Neuronal stem cell (in vitro differentiated cells): ENCODE measurements at regions not wholly inside any gene's neighbourhood (a gene's known extent, or its start where the extent isn't known, plus 50 kb on each side); places are given as distances from the start of the nearest gene placed in this dataset.
A peak's percentile ranks its signal among the peaks of the same experiment; 100 is the strongest.

ENCODE experiments used
- DNase-seq: peaks from one replicate; pipeline ENCODE4 v3.0.0-alpha.2; 2013; ENCODE audit warnings: low spot score
- H2AFZ ChIP-seq: one replicate; pipeline ENCODE4 v1.6.1; 2013; ENCODE audit warnings: mild to moderate bottlenecking, low read length, inconsistent platforms
- H2AK5ac ChIP-seq: 2 replicates; pipeline ENCODE4 v1.6.1; 2013; ENCODE audit warnings: low read depth, mild to moderate bottlenecking, inconsistent platforms, low read length, moderate library complexity, mixed read lengths
- H2BK120ac ChIP-seq: 2 replicates; pipeline ENCODE4 v1.6.1; 2013; ENCODE audit warnings: low read depth, mild to moderate bottlenecking, inconsistent platforms, low read length, moderate library complexity, mixed read lengths
- H2BK12ac ChIP-seq: one replicate; pipeline ENCODE4 v1.6.1; 2013; ENCODE audit warnings: low read length, inconsistent platforms
- H2BK15ac ChIP-seq: 2 replicates; pipeline ENCODE4 v1.6.1; 2013; ENCODE audit warnings: mild to moderate bottlenecking, low read length, inconsistent platforms, mixed read lengths
- H2BK5ac ChIP-seq: one replicate; pipeline ENCODE4 v1.6.1; 2013; ENCODE audit warnings: inconsistent platforms, mild to moderate bottlenecking, low read length, moderate library complexity
- H3K14ac ChIP-seq: one replicate; pipeline ENCODE4 v1.6.1; 2013; ENCODE audit warnings: low read length, inconsistent platforms
- H3K18ac ChIP-seq: 2 replicates; pipeline ENCODE4 v1.6.1; 2013; ENCODE audit warnings: low read length, inconsistent platforms
- H3K23ac ChIP-seq: 2 replicates; pipeline ENCODE4 v1.6.1; 2013; ENCODE audit warnings: low read depth, mild to moderate bottlenecking, mixed read lengths, low read length, inconsistent platforms; ENCODE audit not compliant: poor library complexity
- H3K27ac ChIP-seq: replicated peaks from 3 replicates; pipeline ENCODE4 v1.5.1; 2013; ENCODE audit warnings: low read length, inconsistent platforms
- H3K27me3 ChIP-seq, 3 experiments: 2 replicates each; pipeline ENCODE4 v1.6.1; 2013; ENCODE audit warnings: low read length in 3 of 3, mild to moderate bottlenecking in 2 of 3, inconsistent platforms in 1 of 3, low read depth in 1 of 3, mixed read lengths in 1 of 3, moderate library complexity in 1 of 3; ENCODE audit not compliant: control insufficient read depth in 3 of 3, insufficient read depth in 3 of 3
- H3K36me3 ChIP-seq, 2 donors: replicated peaks in 1 of 2; 2 replicates each; pipeline ENCODE4 v1.6.1; 2013; ENCODE audit warnings: low read length in 2 of 2; ENCODE audit not compliant: control insufficient read depth in 2 of 2, insufficient read depth in 2 of 2
- H3K4ac ChIP-seq: 2 replicates; pipeline ENCODE4 v1.6.1; 2013; ENCODE audit warnings: inconsistent platforms, mild to moderate bottlenecking, low read length, moderate library complexity
- H3K4me1 ChIP-seq, 2 donors: 1 replicate in 1 of 2; 2 replicates in 1 of 2; pipeline ENCODE4 v1.6.1; 2013; ENCODE audit warnings: low read length in 2 of 2, low read depth in 1 of 2; ENCODE audit not compliant: control insufficient read depth in 2 of 2, insufficient read depth in 1 of 2
- H3K4me2 ChIP-seq: one replicate; pipeline ENCODE4 v1.6.1; 2013; ENCODE audit warnings: mild to moderate bottlenecking, low read length, inconsistent platforms; ENCODE audit not compliant: insufficient read depth, poor library complexity, severe bottlenecking
- H3K4me3 ChIP-seq, 2 donors: 2 replicates each; pipeline ENCODE4 v1.5.1; 2013; ENCODE audit warnings: low read length in 2 of 2, mild to moderate bottlenecking in 2 of 2, inconsistent platforms in 1 of 2, moderate library complexity in 1 of 2
- H3K79me1 ChIP-seq: one replicate; pipeline ENCODE4 v1.6.1; 2013; ENCODE audit warnings: low read depth, mild to moderate bottlenecking, inconsistent platforms, low read length, moderate library complexity
- H3K9ac ChIP-seq: one replicate; pipeline ENCODE4 v1.6.1; 2013; ENCODE audit warnings: mild to moderate bottlenecking, low read depth, low read length, inconsistent platforms; ENCODE audit not compliant: poor library complexity
- H3K9me3 ChIP-seq, 2 donors: replicated peaks in 1 of 2; 2 replicates each; pipeline versions ENCODE3 to v1.6.1; 2013; ENCODE audit warnings: low read length in 2 of 2, mild to moderate bottlenecking in 2 of 2, inconsistent platforms in 1 of 2, low read depth in 1 of 2, mixed read lengths in 1 of 2, moderate library complexity in 1 of 2; ENCODE audit not compliant: control insufficient read depth in 2 of 2, insufficient read depth in 1 of 2
- H4K8ac ChIP-seq: one replicate; pipeline ENCODE4 v1.6.1; 2013; ENCODE audit warnings: low read depth, mild to moderate bottlenecking, inconsistent platforms, low read length, moderate library complexity
- H4K91ac ChIP-seq: one replicate; pipeline ENCODE4 v1.6.1; 2013; ENCODE audit warnings: low read length, low read depth, mild to moderate bottlenecking, inconsistent platforms; ENCODE audit not compliant: poor library complexity
- WGBS, 2 donors: extraction: QIAGEN DNeasy Blood & Tissue Kit; methylation state at CpG; one replicate each; pipeline ENCODE4 v1.1.7; 2013; ENCODE audit warnings: missing lambda C conversion rate in 2 of 2, mixed read lengths in 1 of 2; ENCODE audit not compliant: insufficient read length in 2 of 2, insufficient replicate concordance in 1 of 2; ENCODE audit errors: extremely low coverage in 2 of 2; 5-methylcytosine and 5-hydroxymethylcytosine counted together

DNA sequence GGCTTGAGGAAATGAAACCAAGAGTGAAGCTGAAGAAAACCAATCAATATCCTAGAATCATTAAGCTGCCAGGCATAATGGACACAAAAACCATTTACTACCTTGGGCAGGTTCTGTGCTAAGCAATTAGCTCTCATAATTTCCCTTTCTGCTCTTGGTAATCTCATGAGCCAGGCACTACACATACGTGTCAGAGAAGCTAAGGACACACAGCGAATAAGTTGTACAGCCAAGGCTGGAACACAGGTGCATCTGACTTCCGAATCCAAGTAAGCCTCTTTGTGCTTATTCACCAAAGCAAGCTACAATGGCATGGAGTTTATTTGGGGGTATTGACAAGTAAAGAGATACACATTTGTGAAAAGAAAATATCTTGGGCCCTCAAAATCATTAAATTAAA lies 1343.9 kb upstream of the MIR17HG start:
- WGBS, 2 donors, result no CpG with 5 or more reads among the region's 3 CpGs
- DNase-seq, result no peak
- H4K91ac ChIP-seq, result no peak overlapping the region
- H3K14ac ChIP-seq, result no peak overlapping the region
- no peaks in the 10 kb centered on the region for H3K27me3 ChIP-seq
- no peak overlapping the region for H2AFZ ChIP-seq
- H2BK15ac ChIP-seq, result no peak overlapping the region
- no peaks in the 10 kb centered on the region for H3K36me3 ChIP-seq
- no peak overlapping the region for H3K27ac ChIP-seq
- no peak overlapping the region for H3K4me3 ChIP-seq
- no peak overlapping the region for H3K23ac ChIP-seq
- no peak overlapping the region for H3K4me2 ChIP-seq
- H3K18ac ChIP-seq, result no peak overlapping the region
- H3K9ac ChIP-seq, result no peak overlapping the region
- H2BK12ac ChIP-seq, result no peak overlapping the region
- H3K9me3 ChIP-seq, result peaks cover 0 to 7% of the 10 kb centered on the region in 2 donors
- H3K4ac ChIP-seq, result no peak overlapping the region
- no peaks in the 10 kb centered on the region for H3K79me1 ChIP-seq
- no peak overlapping the region for H2AK5ac ChIP-seq
- no peak overlapping the region for H4K8ac ChIP-seq
- H2BK5ac ChIP-seq, result no peak overlapping the region
- H2BK120ac ChIP-seq, result no peak overlapping the region
- H3K4me1 ChIP-seq, result peaks cover 0 to 3% of the 10 kb centered on the region in 2 donors

- no peaks in the 10 kb centered on the region for H3K27me3 ChIP-seq
- no peak overlapping the region for H2BK5ac ChIP-seq
- no peak overlapping the region for H2AK5ac ChIP-seq
- no peaks in the 10 kb centered on the region for H3K79me1 ChIP-seq
- no peak overlapping the region for H2BK15ac ChIP-seq
- no peak overlapping the region for H3K14ac ChIP-seq
- peak overlapping the region; percentile 65 for H2AFZ ChIP-seq
- H3K9ac ChIP-seq, result no peak overlapping the region
- H3K23ac ChIP-seq, result no peak overlapping the region
- no peak overlapping the region for H2BK12ac ChIP-seq
- no peak overlapping the region for H2BK120ac ChIP-seq
- no peak overlapping the region for H3K27ac ChIP-seq
- no peak overlapping the region for H4K91ac ChIP-seq
- no peak for DNase-seq
- no peak overlapping the region for H3K18ac ChIP-seq
- H3K9me3 ChIP-seq, result no peaks in the 10 kb centered on the region
- H4K8ac ChIP-seq, result no peak overlapping the region
- no CpG with 5 or more reads among the region's 7 CpGs for WGBS, 2 donors
- H3K4me1 ChIP-seq, result no peaks in the 10 kb centered on the region
- H3K4ac ChIP-seq, result no peak overlapping the region
- H3K4me3 ChIP-seq, result no peak overlapping the region
- no peak overlapping the region for H3K4me2 ChIP-seq
- no peaks in the 10 kb centered on the region for H3K36me3 ChIP-seq
These were observed 1338.8 kb upstream of the MIR17HG start for GRCh38 chr13:90008707-90009149.

DNA sequence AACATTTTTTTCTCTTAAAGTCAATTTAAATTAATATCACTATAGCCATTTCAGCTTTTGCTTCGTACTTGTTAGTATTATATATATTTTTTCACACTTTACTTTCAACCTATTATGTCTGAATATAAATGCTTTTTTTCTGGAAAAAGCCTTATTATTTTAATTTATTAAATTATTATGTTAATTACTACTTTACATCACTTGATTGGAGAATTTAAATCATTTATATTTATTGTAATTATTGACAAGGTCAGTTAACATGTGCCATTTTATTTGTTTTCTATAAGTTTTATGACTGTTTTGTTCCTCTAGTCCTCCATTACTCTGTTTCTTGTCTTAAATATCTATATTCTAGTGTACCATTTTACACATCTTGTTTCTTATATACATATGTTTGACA lies 1333.4 kb upstream of the MIR17HG start:
- no peak overlapping the region for H4K8ac ChIP-seq
- H3K23ac ChIP-seq, result no peak overlapping the region
- no peak overlapping the region for H3K18ac ChIP-seq
- H3K9me3 ChIP-seq, result no peaks in the 10 kb centered on the region
- H2AFZ ChIP-seq, result no peak overlapping the region
- no peak overlapping the region for H4K91ac ChIP-seq
- no peak overlapping the region for H2AK5ac ChIP-seq
- H3K36me3 ChIP-seq, result no peaks in the 10 kb centered on the region
- no peaks in the 10 kb centered on the region for H3K79me1 ChIP-seq
- no peak overlapping the region for H3K4me2 ChIP-seq
- H3K4ac ChIP-seq, result no peak overlapping the region
- no peaks in the 10 kb centered on the region for H3K27me3 ChIP-seq
- no peak overlapping the region for H3K14ac ChIP-seq
- no peak overlapping the region for H2BK12ac ChIP-seq
- H2BK15ac ChIP-seq, result no peak overlapping the region
- no peak overlapping the region for H2BK120ac ChIP-seq
- H3K27ac ChIP-seq, result no peak overlapping the region
- no peak overlapping the region for H2BK5ac ChIP-seq
- H3K4me3 ChIP-seq, result no peak overlapping the region
- H3K4me1 ChIP-seq, result no peaks in the 10 kb centered on the region
- no peak overlapping the region for H3K9ac ChIP-seq
- no CpG with 5 or more reads among the region's 1 CpG for WGBS, 2 donors
- DNase-seq, result no peak

- no peak overlapping the region for H3K18ac ChIP-seq
- no peaks in the 10 kb centered on the region for H3K27me3 ChIP-seq
- H3K9ac ChIP-seq, result no peak overlapping the region
- no peak overlapping the region for H2BK5ac ChIP-seq
- no peak overlapping the region for H4K91ac ChIP-seq
- no peaks in the 10 kb centered on the region for H3K36me3 ChIP-seq
- no peaks in the 10 kb centered on the region for H3K4me1 ChIP-seq
- H2BK12ac ChIP-seq, result no peak overlapping the region
- no peak overlapping the region for H3K4me2 ChIP-seq
- H2BK120ac ChIP-seq, result no peak overlapping the region
- H3K4ac ChIP-seq, result no peak overlapping the region
- H2AK5ac ChIP-seq, result no peak overlapping the region
- no peak overlapping the region for H3K27ac ChIP-seq
- no peak overlapping the region for H4K8ac ChIP-seq
- no CpG with 5 or more reads among the region's 3 CpGs for WGBS, 2 donors
- H2AFZ ChIP-seq, result peak overlapping the region; percentile 13
- no peaks in the 10 kb centered on the region for H3K9me3 ChIP-seq
- H2BK15ac ChIP-seq, result no peak overlapping the region
- no peak overlapping the region for H3K23ac ChIP-seq
- H3K14ac ChIP-seq, result no peak overlapping the region
- H3K79me1 ChIP-seq, result no peaks in the 10 kb centered on the region
- no peak for DNase-seq
- no peak overlapping the region for H3K4me3 ChIP-seq
These were observed 1331.7 kb upstream of the MIR17HG start for GRCh38 chr13:90015565-90016507.
